GM23338 (cell line): ENCODE measurements at regions not wholly inside any gene's neighbourhood (a gene's known extent, or its start where the extent isn't known, plus 50 kb on each side); places are given as distances from the start of the nearest gene placed in this dataset.

Experiments
- ATAC-seq: fragments of 200-7000 bp; cut with Tn5 transposase; 3 replicates; pipeline ENCODE4 v1.9.1; 2020
- DNase-seq: peaks from one replicate; pipeline ENCODE4 v3.0.0-alpha.2; 2015; ENCODE audit warnings: low spot score
- H2AFZ ChIP-seq: fragments of 200-600 bp; sonication (generic); 2 replicates; pipeline ENCODE4 v1.8.0; 2016; ENCODE audit warnings: antibody characterized with exemption, mild to moderate bottlenecking, moderate library complexity
- H3F3A ChIP-seq: fragments of 200-600 bp; sonication (generic); replicated peaks from 2 replicates; pipeline ENCODE4 v1.8.0; 2017; ENCODE audit warnings: antibody characterized with exemption, mixed run types, low read depth
- H3K27ac ChIP-seq: fragments of 200-600 bp; sonication (generic); 2 replicates; pipeline ENCODE4 v1.6.1; 2016; ENCODE audit warnings: low read depth
- H3K27me3 ChIP-seq: fragments of 200-600 bp; sonication (generic); 2 replicates; pipeline ENCODE4 v1.8.0; 2016; ENCODE audit warnings: mild to moderate bottlenecking, mixed run types, moderate library complexity; ENCODE audit not compliant: insufficient read depth
- H3K36me3 ChIP-seq: fragments of 200-600 bp; sonication (generic); 2 replicates; pipeline ENCODE4 v1.8.0; 2016; ENCODE audit warnings: mild to moderate bottlenecking; ENCODE audit not compliant: insufficient read depth
- H3K4me1 ChIP-seq: fragments of 200-600 bp; sonication (generic); 2 replicates; pipeline ENCODE4 v1.8.0; 2016; ENCODE audit warnings: mild to moderate bottlenecking, moderate library complexity; ENCODE audit not compliant: insufficient read depth
- H3K4me2 ChIP-seq: fragments of 200-600 bp; sonication (generic); 2 replicates; pipeline ENCODE4 v1.7.1; 2017; ENCODE audit warnings: mixed run types
- H3K4me3 ChIP-seq: fragments of 200-600 bp; sonication (generic); 2 replicates; pipeline ENCODE4 v1.6.1; 2016; ENCODE audit warnings: mixed run types
- H3K79me2 ChIP-seq: fragments of 200-600 bp; sonication (generic); replicated peaks from 2 replicates; pipeline ENCODE4 v1.8.0; 2017; ENCODE audit warnings: mild to moderate bottlenecking; ENCODE audit not compliant: insufficient read depth
- H3K9me2 ChIP-seq: fragments of 200-600 bp; sonication (generic); 2 replicates; pipeline ENCODE4 v1.8.0; 2017; ENCODE audit not compliant: insufficient read depth
- H4K20me1 ChIP-seq: fragments of 200-600 bp; sonication (generic); replicated peaks from 2 replicates; pipeline ENCODE4 v1.8.0; 2017; ENCODE audit warnings: mild to moderate bottlenecking; ENCODE audit not compliant: insufficient read depth
- H3K27ac Mint-ChIP-seq: 2 replicates; pipeline ENCODE4 v1.8.0; 2020; ENCODE audit warnings: inconsistent platforms, mild to moderate bottlenecking, moderate library complexity, mixed read lengths
- H3K27me3 Mint-ChIP-seq: 3 replicates; pipeline ENCODE4 v1.8.0; 2022; ENCODE audit warnings: low read depth, mild to moderate bottlenecking, moderate library complexity, mixed read lengths, inconsistent platforms; ENCODE audit not compliant: insufficient read depth, poor library complexity
- H3K36me3 Mint-ChIP-seq: 3 replicates; pipeline ENCODE4 v1.8.0; 2021; ENCODE audit warnings: low read depth, mild to moderate bottlenecking, inconsistent platforms, moderate library complexity, mixed read lengths
- H3K4me1 Mint-ChIP-seq: 3 replicates; pipeline ENCODE4 v1.8.0; 2020; ENCODE audit warnings: mild to moderate bottlenecking, inconsistent platforms, mixed read lengths
- H3K4me3 Mint-ChIP-seq: 3 replicates; pipeline ENCODE4 v1.8.0; 2021; ENCODE audit warnings: moderate library complexity, mild to moderate bottlenecking, inconsistent platforms, mixed read lengths
- H3K9me3 Mint-ChIP-seq: 3 replicates; pipeline ENCODE4 v1.8.0; 2020; ENCODE audit warnings: moderate library complexity, mild to moderate bottlenecking, inconsistent platforms, mixed read lengths
- CREB1 ChIP-seq: fragments of 250-450 bp; sonication (Bioruptor Pico); IDR thresholded peaks from 2 replicates; pipeline ENCODE4 v1.5.0; 2020; ENCODE audit warnings: low read depth, mild to moderate bottlenecking, moderate library complexity
- CTCF ChIP-seq, 2 experiments: fragments of 200-600 bp in 1 of 2; sonication (generic) in 1 of 2; conservative IDR thresholded peaks; 2 replicates each; pipeline versions ENCODE4 v1.5.1 to v1.6.1; 2016 to 2017; ENCODE audit warnings: antibody characterized with exemption in 2 of 2, low read depth in 2 of 2, mild to moderate bottlenecking in 2 of 2, moderate library complexity in 1 of 2
- ETS1 ChIP-seq: IDR thresholded peaks from 2 replicates; pipeline ENCODE4 v1.6.1; 2016; ENCODE audit warnings: antibody characterized with exemption
- EZH2 ChIP-seq: fragments of 200-600 bp; sonication (generic); IDR thresholded peaks from one replicate; pipeline ENCODE4 v1.8.0; 2017; ENCODE audit warnings: antibody characterized with exemption, mild to moderate bottlenecking, low read depth; ENCODE audit not compliant: unreplicated experiment
- EZH2phosphoT487 ChIP-seq: fragments of 200-600 bp; sonication (generic); IDR thresholded peaks from one replicate; pipeline ENCODE4 v1.8.1; 2018; ENCODE audit warnings: antibody characterized with exemption; ENCODE audit not compliant: unreplicated experiment
- JUNB ChIP-seq: IDR thresholded peaks from one replicate; pipeline ENCODE4 v1.6.1; 2016; ENCODE audit warnings: antibody characterized with exemption; ENCODE audit not compliant: unreplicated experiment
- NANOG ChIP-seq: IDR thresholded peaks from 2 replicates; pipeline ENCODE4 v1.6.1; 2016; ENCODE audit warnings: antibody characterized with exemption, borderline replicate concordance
- POLR2AphosphoS5 ChIP-seq: IDR thresholded peaks from 2 replicates; pipeline ENCODE4 v1.6.1; 2016; ENCODE audit warnings: antibody characterized with exemption, low read depth
- REST ChIP-seq: IDR thresholded peaks from one replicate; pipeline ENCODE4 v1.6.1; 2018; ENCODE audit warnings: antibody characterized with exemption; ENCODE audit not compliant: unreplicated experiment
- STAT1 ChIP-seq: IDR thresholded peaks from one replicate; pipeline ENCODE4 v1.6.1; 2016; ENCODE audit warnings: antibody characterized with exemption; ENCODE audit not compliant: unreplicated experiment
- ZNF114 ChIP-seq: fragments of 250-450 bp; sonication (Bioruptor Pico); IDR thresholded peaks from 2 replicates; pipeline ENCODE4 v1.5.0; 2020; ENCODE audit warnings: mild to moderate bottlenecking, moderate library complexity
- ZNF331 ChIP-seq: fragments of 250-450 bp; sonication (Bioruptor Pico); IDR thresholded peaks from 2 replicates; pipeline ENCODE4 v1.5.0; 2020; ENCODE audit warnings: low read depth, mild to moderate bottlenecking, moderate library complexity
- ZNF462 ChIP-seq: fragments of 250-450 bp; sonication (Bioruptor Pico); IDR thresholded peaks from 2 replicates; pipeline ENCODE4 v1.5.0; 2020; ENCODE audit warnings: mild to moderate bottlenecking, moderate library complexity

- Mint-ChIP-seq H3K36me3 (no peaks in the 10 kb centered on the region; the same call in 2 of the 3 replicates), H3K27ac (no peak overlapping the region), H3K4me3 (no peak overlapping the region)
Measured at GRCh38 chr18:1014509-1014908, 109.8 kb downstream of the ADCYAP1 start.

More at GRCh38 chr18:1014509-1014908, 109.8 kb downstream of the ADCYAP1 start:
- no peak overlapping the region for H3K4me3 ChIP-seq
- no peaks in the 10 kb centered on the region for H3K9me2 ChIP-seq
- H3K27ac ChIP-seq: peak overlapping the region; percentile 72; the same call in 1 of the 2 replicates
- peaks cover 42% of the 10 kb centered on the region for H3K4me1 Mint-ChIP-seq
- H3K36me3 ChIP-seq: no peaks in the 10 kb centered on the region
- no peaks in the 10 kb centered on the region for H4K20me1 ChIP-seq
- TF ChIP-seq REST (no peak), JUNB (no peak), ETS1 (no peak), CREB1 (no peak), POLR2AphosphoS5 (no peak), CTCF (conservative IDR thresholded peaks at IDR 0.05; ENCODE audit: low read depth in 2 of 2) (no peak), ZNF114 (CRISPR knock-in tag) (no peak), EZH2phosphoT487 (no peak), STAT1 (no peak), EZH2 (no peak), NANOG (no peak), ZNF331 (CRISPR knock-in tag) (no peak), ZNF462 (no peak)
- no peaks in the 10 kb centered on the region for H3K9me3 Mint-ChIP-seq
- no peaks in the 10 kb centered on the region for H3K79me2 ChIP-seq
- peaks cover 24% of the 10 kb centered on the region; the same call in 1 of the 2 replicates for H3K27me3 ChIP-seq
- peaks cover 53% of the 10 kb centered on the region for H3K4me1 ChIP-seq
- ATAC-seq (0 out of 3 replicates have a peak, but pooled peaks have one; percentile 14), DNase-seq (peak; percentile 27)
- H3K27me3 Mint-ChIP-seq: peaks cover 3% of the 10 kb centered on the region
- H3F3A ChIP-seq: no peaks in the 10 kb centered on the region
- H2AFZ ChIP-seq: no peak overlapping the region
- H3K4me2 ChIP-seq: 0 out of 2 replicates have a peak overlapping the region, but pooled peaks have one; percentile 65
